8988T (cell line): ENCODE measurements at regions not wholly inside any gene's neighbourhood (a gene's known extent, or its start where the extent isn't known, plus 50 kb on each side); places are given as distances from the start of the nearest gene placed in this dataset.
A peak's percentile ranks its signal among the peaks of the same experiment; 100 is the strongest.
"Not testable (repeated sequence)": the region's sequence is repeated elsewhere in the genome, so short reads cannot be mapped to it uniquely, and the experiment has no call there.

Experiments
- DNase-seq: peaks from one replicate; pipeline ENCODE4 v3.0.0; 2011

DNA sequence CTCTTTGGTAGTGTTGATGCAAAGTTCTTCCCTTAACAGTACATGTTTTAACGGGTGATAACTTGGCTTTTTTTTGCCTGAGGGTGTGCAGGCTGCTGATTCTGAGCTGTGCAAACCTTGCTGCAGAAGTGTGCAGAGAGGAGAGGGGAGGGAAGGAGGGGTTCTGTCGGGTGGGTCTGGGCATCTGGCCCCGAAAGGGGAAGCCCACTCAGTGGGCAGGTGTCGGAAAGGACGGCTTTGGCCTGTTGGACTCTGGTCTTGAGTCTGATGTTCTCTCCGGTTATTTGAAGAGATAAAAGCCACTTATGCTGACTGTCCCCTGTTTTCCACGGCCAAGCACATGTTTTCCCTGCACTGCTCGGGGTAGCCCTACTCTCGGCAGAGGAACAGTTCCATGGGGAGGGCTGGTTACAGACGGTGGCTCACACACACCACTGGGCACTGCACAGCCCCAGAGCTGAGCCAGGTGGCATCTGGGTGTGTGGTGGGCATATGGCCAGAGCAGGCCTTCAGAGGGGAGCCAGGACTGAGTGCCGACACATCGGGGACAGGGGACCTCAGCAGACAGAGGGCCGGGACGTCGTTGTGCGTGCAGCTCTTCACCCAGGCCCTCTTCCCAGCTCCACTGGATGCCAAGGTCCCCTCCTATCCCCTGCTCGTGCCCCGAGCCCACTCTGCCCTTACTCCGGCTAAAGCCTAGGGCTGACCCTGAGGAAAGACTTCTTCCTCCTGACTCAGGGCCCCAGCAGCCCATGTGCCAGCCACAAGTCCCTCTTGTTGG, 93.2 kb downstream of the TEX29 start:
- DNase-seq = no peak

DNA sequence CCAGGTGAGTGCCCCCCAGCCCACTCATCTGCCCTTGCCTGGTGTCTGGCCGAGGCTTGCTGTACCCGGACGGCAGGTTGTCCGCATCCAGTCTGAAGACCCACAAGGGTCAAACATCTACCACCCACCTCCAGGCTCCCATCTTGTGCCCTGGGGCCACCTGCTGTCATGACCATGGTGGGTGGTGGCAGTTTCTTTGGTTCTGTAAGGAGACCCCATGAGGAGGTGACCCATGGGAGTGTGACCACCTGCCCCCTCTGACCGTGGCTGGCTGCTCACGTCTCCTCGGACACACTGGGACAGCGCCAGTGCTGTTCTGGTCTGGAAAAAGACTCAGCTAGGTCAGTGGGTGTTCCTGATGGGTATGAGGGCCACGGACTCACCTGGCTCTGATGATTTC, 93.9 kb downstream of the TEX29 start:
- no peak for DNase-seq

DNA sequence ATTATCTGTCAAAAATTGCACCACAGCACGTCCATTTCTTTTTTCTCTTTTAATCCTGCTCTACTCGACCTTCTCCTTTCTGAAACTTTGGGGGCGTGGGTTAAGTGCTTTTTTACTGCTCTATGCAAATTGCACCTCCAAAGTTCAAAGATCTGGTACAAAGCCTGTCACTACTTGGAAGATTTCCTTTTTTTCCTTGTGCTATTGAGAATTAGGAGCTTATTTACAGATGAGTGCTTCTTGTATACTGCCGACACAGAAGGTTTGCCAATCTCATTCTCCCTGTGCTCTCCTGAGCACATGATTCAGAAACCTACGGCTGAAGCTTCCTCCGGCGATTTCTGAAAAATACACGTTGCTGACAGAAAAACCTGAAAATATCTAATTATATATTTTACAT, 94.8 kb downstream of the TEX29 start:
- DNase-seq = no peak

DNA sequence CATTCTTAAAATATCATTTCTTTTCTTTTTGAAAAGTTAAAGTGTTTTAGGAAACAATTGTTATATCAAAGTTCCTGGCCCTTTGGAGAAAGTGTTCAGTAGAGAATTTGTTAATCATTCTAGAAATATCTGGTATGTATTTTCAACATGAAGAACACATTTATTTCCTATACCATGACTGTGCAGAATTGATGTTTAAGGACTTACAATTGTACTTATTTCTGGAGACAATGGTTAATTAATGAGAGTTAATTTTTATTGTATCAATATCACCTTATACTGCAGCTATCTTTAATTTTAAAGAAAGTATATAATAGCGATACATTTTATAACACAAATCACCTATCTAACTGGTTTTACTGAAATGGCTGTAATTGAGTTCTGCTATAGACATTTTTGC, 95.3 kb downstream of the TEX29 start:
- DNase-seq = no peak

DNA sequence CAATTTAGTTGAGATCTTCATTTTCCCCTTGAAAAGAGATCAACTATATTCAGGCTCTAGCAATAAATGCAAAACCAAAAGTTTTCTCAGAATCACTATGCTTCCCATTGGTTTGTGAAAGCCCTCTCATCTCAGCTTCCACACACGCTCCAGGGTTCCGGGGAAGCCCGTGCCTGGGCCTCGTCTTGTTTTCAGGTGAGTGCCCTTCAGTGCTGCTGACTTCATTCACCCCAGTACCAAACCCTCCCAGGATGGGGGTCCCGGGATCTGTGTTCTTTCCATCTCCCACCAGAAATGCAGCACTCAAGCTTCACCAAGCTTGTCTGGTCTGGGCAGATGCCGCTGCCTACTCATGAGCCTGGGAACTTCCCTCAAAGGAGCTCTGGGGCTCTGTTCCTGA, 97.7 kb downstream of the TEX29 start:
- DNase-seq = no peak

DNA sequence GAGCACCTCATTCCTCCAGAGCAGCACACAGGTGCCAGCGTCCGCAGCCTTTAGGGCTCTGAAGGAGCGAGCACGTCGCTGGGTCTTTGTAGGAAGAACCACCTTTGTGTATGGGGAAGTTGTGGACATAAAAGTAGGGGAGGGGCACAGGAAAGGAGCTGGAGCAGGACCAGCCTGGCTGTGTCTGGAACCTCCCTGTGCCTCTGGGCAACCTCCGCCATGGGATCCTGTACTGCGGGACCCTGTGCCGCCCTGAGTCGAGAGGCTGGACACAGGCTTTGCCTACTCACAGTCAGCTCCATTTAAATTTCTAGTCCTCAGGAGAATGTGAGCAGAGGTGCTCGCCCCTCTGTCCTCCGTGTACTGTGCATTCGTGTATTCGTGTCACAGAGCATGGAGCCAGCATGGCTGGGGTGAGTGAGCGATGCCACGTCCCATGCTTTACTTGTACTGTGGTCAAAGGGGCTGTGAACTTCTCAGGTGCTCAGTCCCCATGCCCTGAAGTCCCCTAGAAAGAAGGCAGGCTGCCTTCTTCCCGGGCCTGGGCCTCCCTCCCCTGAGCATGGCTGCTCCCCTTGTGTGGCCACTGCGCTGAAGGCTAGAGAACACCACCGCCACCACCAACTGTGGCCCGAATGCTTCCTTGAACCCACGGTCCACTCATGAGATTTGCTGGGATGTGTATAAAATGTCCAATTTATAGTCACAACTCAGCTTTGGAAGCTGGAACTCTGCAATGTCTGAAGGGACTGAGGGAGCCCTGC, 99.9 kb downstream of the TEX29 start:
- no peak for DNase-seq

DNA sequence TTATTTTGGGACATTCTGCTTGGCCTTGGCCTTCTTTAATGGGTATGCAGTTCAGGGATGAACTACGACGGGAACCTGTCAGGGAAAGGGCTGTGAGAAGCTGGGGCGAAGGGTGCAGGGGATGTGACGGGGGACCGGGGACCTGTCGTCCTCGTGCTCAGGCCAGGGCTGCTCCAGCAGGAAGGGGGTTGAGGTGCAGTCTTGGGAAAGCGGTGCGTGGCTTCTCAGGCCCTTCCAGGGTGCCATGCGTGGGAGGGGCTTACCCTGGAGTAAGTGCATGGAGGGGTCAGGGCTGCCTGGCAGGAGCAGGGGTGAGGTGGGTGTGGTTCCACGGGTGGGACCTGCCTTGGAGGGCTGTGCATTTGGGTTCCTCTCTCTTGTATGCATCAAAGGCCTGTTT, 100.8 kb downstream of the TEX29 start:
- DNase-seq = no peak

DNA sequence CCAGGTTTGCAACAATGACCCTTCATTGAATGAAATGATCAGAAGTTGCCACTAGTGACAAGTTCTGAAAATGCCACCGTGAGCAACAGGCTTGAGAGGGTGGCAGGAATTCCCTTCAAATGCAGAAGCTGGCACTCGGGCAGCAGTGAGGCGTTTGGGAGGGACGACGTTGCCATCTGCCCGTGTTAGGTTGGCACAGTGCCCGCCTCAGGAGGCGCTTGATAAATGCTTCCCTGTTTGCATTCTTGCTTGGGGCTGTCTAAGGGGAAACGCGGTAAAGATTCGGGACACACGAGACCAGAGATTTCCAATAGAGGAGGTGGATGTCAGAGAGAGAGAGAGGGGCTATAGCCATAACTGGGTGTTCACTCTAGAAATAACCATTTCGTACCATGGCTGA, 101.9 kb downstream of the TEX29 start:
- no peak for DNase-seq

DNA sequence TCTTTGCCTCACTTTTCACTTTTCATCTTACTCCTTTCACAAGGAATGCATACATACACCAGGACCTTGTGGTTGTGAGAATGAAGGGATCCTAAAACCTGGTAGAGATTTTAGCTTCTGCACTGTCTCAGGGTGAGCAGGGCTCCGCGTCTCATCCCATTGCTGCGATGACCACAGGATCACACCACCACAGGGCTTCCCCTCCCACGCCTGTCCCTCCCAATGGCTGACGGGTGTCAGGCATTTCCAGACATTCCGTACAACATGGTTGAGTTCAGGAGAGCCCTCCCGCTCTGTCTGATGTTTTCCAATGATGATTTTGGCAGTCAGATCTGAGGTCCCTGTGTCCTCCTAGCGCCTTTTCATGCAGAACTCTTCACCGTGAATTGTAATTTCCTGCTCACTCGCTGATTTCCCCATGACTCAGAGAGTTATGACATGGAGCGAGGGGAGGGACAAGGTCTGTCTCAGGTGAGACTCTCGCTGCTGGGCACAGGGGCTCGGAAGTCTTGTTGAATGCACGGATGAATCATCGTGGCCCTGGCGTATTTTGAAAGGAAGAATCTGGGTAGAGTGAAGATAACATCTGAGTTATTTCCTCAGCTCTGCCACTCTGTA, 102.8 kb downstream of the TEX29 start:
- no peak for DNase-seq

DNA sequence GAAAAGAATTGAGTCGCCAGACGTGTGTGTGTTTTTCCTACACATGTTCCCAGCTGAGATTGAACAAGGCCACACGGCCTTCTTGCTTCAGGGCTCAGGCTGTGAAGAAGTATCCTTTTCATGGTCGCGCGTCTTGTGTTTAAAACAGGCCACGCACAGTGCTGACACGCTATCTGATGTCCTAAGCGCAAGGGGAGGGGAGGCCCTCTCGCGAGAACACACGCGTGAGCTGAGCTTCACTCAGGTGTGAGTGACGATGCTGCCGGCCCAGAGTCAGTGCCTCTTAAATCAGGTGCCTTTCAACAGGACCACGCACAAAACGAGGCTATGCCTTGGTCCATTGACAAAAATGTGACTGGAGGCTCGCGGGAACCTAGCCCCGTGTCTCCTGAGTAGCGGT, 103.7 kb downstream of the TEX29 start:
- DNase-seq = no peak

DNA sequence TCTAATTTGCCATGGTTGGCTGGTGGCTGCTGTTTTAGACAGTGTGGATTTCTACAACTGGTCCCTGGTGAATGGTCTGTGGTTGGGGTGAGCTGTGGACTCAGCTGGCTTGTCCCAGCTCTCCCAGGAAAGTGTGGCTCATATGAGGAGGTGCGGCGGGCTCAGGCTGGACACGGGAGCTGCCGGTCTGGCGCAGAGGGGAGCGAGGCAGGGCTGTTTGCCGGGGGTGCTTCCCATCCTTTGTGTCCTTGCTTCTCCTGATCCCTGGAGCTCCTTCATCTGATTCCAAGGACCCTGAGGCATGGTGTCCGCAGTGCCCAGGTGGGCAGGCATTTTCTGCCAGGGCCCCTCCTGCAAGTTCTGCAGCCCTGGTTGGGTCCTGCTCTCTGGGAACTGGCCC, 104.9 kb downstream of the TEX29 start:
- no peak for DNase-seq

DNA sequence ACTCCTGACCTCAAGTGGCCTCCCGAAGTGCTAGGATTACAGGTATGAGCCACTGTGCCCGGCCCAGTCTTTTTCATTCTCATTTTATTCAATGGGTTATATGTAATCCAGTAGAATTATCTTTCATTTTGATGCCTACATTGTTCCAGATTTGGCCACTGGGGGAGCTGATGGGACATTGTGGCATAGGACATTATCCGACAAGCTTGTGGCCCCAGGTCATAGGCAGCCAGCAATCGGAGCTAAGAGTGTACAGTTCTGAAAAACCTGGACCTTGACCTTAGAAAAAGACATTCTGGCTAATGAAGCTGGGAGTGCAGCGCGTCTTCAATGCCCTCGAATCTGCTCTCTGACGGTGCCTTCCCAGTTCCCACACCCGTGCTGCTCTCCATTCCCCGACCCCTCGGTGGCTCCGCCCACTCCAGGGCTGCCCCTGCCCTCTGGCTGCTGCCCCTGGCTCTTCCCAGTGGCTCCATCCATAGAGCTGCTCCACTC, 108.7 kb downstream of the TEX29 start:
- peak; percentile 46 for DNase-seq

DNA sequence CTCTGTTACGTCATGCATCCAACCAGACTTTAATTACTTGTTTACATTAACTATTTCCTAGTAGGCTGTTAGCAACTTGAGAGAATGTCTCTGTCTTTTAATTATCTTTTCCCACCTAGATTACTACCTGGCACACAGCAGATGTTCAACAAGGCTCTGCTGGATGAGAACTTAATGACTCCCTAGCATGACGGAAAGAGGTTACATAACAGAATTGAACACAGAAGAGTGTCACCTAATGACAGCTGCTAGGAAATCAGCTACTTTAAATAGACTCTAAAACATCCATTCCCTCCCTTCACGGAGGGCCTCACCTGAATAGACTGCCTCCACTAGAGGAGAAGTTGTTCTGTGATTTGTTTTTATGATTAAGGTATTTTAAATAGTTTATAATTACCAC, 110.8 kb downstream of the TEX29 start:
- DNase-seq = no peak

DNA sequence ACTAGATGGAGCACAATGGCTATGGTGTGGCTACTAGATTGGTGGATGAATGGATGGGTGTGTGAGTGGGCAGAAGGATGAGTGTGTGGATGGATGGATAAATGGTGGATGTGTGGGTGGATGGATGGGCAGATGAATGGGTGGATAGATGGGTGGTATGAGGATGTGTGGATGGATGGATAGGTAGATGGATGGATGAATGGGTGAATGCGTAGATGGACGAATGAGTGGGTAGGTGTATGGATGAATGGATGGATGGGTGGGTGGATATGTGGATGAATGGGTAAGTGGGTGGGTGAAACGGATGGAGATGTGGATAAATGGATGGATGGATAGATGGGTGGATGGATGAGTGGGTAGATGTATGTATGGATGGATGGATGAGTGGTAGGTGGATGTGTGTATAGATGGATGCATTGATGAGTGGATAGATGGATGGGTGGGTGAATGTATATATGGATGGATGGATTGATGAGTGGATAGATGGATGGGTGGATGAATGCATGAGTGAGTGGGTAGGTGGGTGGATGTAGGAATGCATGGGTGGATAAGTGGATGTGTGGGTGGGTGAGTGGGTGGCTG, 114.2 kb downstream of the TEX29 start:
- no peak for DNase-seq

DNA sequence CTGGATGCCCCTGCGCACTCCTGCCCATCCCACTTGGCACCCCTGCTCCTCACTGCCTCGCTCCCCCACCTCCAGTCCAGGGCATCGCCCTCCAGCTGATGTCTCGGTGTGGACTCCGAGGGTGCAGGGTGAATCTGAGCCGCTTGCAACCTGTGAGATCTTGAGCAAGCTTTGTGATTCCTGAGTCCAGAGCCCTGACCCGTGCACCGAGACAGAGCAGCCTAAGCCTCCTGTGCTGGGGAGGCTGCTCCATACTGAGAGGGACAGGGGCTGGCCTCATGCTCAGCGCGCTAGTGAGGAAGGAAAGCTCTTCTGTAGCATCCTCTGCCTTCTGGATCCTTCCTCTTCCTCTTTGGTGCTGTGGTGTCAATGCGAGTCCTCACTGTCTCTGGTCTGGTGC, 116.0 kb downstream of the TEX29 start:
- DNase-seq = no peak

DNA sequence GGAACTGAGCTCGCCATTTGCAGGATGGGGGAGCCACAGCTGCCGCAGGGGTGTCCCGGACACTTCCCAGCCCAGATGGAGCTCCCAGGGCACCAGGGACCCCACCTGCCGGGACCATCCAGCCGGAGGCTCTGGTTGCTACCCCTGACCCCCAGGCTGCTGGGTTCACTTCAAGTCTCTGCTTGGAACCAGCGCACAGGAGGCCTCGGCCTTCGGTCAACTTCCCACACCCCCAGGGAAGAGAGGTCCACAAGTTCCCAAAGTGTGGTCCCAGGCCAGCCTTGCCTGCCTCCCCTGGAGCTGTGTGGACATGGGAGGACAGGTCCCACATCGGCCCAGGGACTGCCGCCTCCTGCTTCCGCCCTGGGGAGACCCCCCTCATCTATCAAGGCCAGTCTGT, 117.0 kb downstream of the TEX29 start:
- DNase-seq = no peak

DNA sequence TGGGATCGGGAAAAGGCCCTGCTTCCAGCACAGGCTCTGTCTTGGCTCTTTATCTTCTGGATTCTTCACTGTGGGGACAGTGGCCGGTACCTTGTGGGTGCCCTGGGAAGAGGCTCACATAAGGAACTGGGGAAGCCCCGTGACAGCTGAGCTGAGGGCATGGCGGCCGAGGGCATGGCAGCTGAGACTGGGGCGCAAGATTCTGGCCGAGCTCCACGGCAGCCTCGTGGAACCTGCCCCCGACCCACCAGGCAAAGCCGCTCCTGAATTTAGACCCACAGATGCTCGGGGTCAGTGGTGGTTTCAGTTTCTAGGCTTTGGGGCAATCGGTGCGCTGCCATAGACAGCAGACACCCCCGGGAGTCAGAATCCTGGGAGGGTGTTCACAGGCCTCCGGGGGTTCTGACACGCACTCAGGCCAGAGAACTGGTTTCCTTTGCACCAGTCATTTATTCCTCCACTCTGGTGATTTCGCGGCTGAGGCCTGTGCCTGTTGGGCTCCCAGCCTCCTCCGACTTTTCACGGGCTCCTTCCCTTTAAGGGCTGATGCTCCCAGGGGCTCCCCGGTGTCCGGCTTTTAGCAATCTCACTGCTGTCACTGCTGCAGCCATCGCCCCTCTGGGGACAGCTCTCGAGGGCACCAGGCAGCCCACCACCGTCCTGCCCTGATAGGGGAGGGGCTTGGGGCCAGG, 117.6 kb downstream of the TEX29 start:
- DNase-seq = no peak

DNA sequence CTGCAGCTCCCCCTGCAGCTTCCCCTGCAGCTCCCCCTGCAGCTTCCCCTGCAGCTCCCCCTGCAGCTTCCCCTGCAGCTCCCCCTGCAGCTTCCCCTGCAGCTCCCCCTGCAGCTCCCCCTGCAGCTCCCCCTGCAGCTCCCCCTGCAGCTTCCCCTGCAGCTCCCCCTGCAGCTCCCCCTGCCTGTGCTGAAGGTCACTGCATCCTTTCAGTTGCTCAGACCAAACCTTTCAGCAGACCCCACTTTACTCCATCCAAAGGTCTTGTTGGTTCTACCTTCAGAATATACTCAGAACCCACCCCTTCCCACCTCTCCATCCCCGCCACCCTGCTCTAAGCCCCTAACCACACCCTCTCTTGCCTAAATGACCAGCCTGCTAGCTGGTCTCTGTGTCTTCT, 120.0 kb downstream of the TEX29 start:
- not testable (repeated sequence) for DNase-seq

DNA sequence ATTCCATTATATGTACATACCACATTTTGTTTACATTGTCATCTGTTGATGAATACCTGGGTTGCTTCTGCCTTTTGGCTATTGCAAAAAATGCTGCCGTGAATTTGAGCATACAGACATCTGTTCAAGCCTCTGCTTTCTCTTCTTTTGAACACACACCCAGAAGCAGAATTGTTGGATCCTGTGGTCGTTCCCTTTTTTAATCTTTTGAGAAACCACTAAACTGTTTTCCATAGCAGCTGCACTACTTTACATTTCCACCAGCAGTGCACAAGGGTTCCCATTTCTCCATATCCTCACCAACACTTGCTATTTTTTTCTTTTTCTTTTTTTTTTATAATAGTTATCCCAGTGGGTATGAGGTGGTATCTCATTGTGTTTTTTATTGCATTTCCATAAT, 123.5 kb downstream of the TEX29 start:
- no peak for DNase-seq

DNA sequence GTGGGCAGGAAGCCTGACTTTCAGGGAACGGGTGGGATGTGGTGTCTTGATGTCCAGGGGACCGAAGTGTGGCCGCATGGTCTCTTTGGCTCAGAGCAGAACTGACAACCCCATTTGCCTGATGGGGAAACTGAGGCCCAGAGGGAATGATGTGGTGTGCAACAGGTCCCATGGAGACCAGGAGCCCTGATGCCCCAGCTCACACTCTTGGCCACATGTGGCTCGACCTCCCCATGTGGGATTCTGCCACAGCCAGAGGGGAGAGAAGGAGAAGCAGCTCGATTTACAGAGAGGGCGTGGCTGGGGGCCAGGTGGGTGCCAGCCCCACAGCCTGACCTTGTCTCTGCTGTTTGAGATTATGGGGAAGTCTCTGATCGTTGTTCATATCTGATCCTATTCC, 128.1 kb downstream of the TEX29 start:
- DNase-seq = no peak

DNA sequence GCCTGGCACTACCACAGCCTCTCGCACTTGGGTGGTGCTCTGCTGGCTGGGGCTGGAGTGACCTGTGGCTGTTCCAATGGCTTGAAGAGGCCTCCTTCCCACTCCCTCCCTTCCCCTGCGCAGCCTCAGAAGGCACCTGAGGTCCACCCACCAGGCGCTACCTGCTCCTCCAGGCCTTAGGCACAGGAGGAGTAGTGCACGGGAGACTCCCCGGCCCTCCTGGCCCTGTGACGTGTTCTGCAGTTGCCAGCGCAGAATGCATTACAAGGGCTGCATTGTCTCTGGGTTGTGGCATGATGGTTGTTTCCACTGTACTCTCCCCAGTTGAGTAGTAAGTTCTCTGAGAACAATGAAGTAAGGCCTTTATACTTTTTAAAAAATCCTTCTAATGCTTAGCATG, 128.6 kb downstream of the TEX29 start:
- DNase-seq = no peak

DNA sequence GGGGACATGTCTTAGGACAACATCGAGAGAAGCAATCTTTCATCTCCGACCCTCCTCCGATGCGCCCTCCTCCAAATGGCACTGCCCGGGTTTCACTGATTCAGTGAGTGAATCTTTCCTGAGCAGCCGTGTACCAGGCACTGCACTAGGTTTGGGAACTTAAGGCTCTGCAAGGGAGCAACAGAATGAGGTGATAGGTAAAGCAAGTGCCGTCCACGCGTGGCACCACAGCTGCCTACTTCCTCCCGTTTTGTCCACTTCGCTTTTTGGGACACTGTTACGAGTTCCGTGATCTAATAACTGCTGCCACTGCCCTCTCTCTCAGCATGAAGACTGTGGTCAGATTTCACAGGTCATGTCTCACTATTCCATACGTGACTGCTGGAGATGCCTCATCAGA, 131.0 kb downstream of the TEX29 start:
- no peak for DNase-seq
